Endothelial cell of umbilical vein (primary cell): ENCODE measurements at regions not wholly inside any gene's neighbourhood (a gene's known extent, or its start where the extent isn't known, plus 50 kb on each side); places are given as distances from the start of the nearest gene placed in this dataset.

Experiments used
- BruUV-seq: library from RNA; stranded (reverse); fragments of 400-500 nt; replicated peaks from 2 replicates; lab custom pipeline; 2021; lab: Mats Ljungman, UMichigan
- CTCF ChIA-PET: fragments of 300-600, 350-600 bp; sonication (Branson Sonifier 250); formaldehyde crosslinking; loops from one replicate; lab custom pipeline; 2021; ENCODE audit warnings: antibody characterized with exemption, inconsistent platforms; lab: Charles Lee
- POLR2A ChIA-PET: fragments of 300-600, 350-600 bp; sonication (Branson Sonifier 250); formaldehyde crosslinking; loops from one replicate; lab custom pipeline; 2021; ENCODE audit warnings: antibody characterized with exemption, inconsistent platforms; lab: Charles Lee
- DNase-seq: peaks from one replicate; pipeline ENCODE4 v3.0.0-alpha.2; 2011; ENCODE audit warnings: low read depth, low spot score
- FAIRE-seq: peaks from 2 replicates; lab custom pipeline; 2011; peaks lifted over from hg19 to GRCh38; lab: Jason Lieb, UNC
- H2AFZ ChIP-seq: 2 replicates; pipeline ENCODE4 v1.6.0; 2012; ENCODE audit warnings: low read depth, low read length, control low read depth, inconsistent platforms
- H3K27ac ChIP-seq: 2 replicates; pipeline ENCODE4 v1.5.1; 2011; ENCODE audit warnings: low read depth, mild to moderate bottlenecking, control low read depth, low read length, moderate library complexity; ENCODE audit not compliant: insufficient read depth
- H3K27me3 ChIP-seq, 2 experiments: 2 replicates each; pipeline versions ENCODE4 v1.6.0 to v1.6.1; 2011; ENCODE audit warnings: low read length in 2 of 2, mixed read lengths in 1 of 2; ENCODE audit not compliant: control insufficient read depth in 2 of 2, insufficient read depth in 2 of 2
- H3K36me3 ChIP-seq, 2 experiments: 2 replicates in 1 of 2; 3 replicates in 1 of 2; pipeline ENCODE4 v1.5.1; 2011; ENCODE audit warnings: low read length in 2 of 2, mild to moderate bottlenecking in 1 of 2, moderate library complexity in 1 of 2; ENCODE audit not compliant: control insufficient read depth in 2 of 2, insufficient read depth in 2 of 2; ENCODE audit errors: extremely low read depth in 1 of 2
- H3K4me1 ChIP-seq: 3 replicates; pipeline ENCODE4 v1.5.1; 2011; ENCODE audit warnings: mild to moderate bottlenecking, low read length; ENCODE audit not compliant: control insufficient read depth, insufficient read depth; ENCODE audit errors: extremely low read depth
- H3K4me2 ChIP-seq: 2 replicates; pipeline ENCODE4 v1.6.1; 2011; ENCODE audit warnings: low read length, control low read depth, mixed read lengths; ENCODE audit not compliant: insufficient read depth
- H3K4me3 ChIP-seq, 3 experiments: fragments of 200-600 bp in 1 of 3; sonication (generic), shearing (Covaris generic) in 1 of 3; replicated peaks in 1 of 3; 2 replicates each; pipeline ENCODE4 v1.5.1; 2011 to 2016; ENCODE audit warnings: control low read depth in 3 of 3, low read length in 3 of 3, mild to moderate bottlenecking in 2 of 3, inconsistent platforms in 1 of 3, low read depth in 1 of 3, moderate library complexity in 1 of 3; ENCODE audit not compliant: insufficient read depth in 1 of 3
- H3K79me2 ChIP-seq: 2 replicates; pipeline ENCODE4 v1.6.0; 2012; ENCODE audit warnings: low read length, inconsistent platforms; ENCODE audit not compliant: control insufficient read depth, insufficient read depth
- H3K9ac ChIP-seq: replicated peaks from 2 replicates; pipeline ENCODE3; 2011; ENCODE audit warnings: low read length, control low read depth; ENCODE audit not compliant: insufficient read depth; ENCODE audit errors: extremely low read depth
- H3K9me1 ChIP-seq: replicated peaks from 3 replicates; pipeline ENCODE4 v1.6.0; 2011; ENCODE audit warnings: mild to moderate bottlenecking, low read length; ENCODE audit not compliant: control insufficient read depth, insufficient read depth; ENCODE audit errors: extremely low read depth
- H3K9me3 ChIP-seq: replicated peaks from 2 replicates; pipeline ENCODE4 v1.5.1; 2012; ENCODE audit warnings: low read length, inconsistent platforms; ENCODE audit not compliant: control insufficient read depth, insufficient read depth
- H4K20me1 ChIP-seq: replicated peaks from 2 replicates; pipeline ENCODE3; 2011; ENCODE audit warnings: mild to moderate bottlenecking, low read length; ENCODE audit not compliant: control insufficient read depth, insufficient read depth; ENCODE audit errors: extremely low read depth
- CTCF ChIP-seq, 2 donors: IDR thresholded peaks; 1 replicate in 1 of 2; 2 replicates in 1 of 2; pipeline ENCODE4 v1.5.1; 2011; ENCODE audit warnings: low read length in 2 of 2, mild to moderate bottlenecking in 2 of 2, moderate library complexity in 2 of 2, control low read depth in 1 of 2, inconsistent platforms in 1 of 2, low read depth in 1 of 2; ENCODE audit not compliant: insufficient read depth in 1 of 2; ENCODE audit errors: extremely low read depth in 1 of 2
- EZH2 ChIP-seq: IDR thresholded peaks from 2 replicates; pipeline ENCODE4 v1.6.1; 2012; ENCODE audit warnings: borderline replicate concordance, low read depth, mild to moderate bottlenecking, moderate library complexity, low read length, inconsistent platforms; ENCODE audit not compliant: severe bottlenecking
- FOS ChIP-seq: IDR thresholded peaks from 2 replicates; pipeline ENCODE4 v1.6.1; 2011; ENCODE audit warnings: mild to moderate bottlenecking, low read length, moderate library complexity, borderline replicate concordance; ENCODE audit not compliant: insufficient read depth
- GATA2 ChIP-seq: IDR thresholded peaks from 2 replicates; pipeline ENCODE4 v1.7.0; 2011; ENCODE audit warnings: low read depth, mild to moderate bottlenecking, moderate library complexity, mixed read lengths, low read length; ENCODE audit not compliant: insufficient read length, insufficient read depth
- JUN ChIP-seq: IDR thresholded peaks from 2 replicates; pipeline ENCODE4 v1.6.1; 2011; ENCODE audit warnings: borderline replicate concordance, low read depth; ENCODE audit not compliant: insufficient read length, insufficient read depth
- MAX ChIP-seq: IDR thresholded peaks from 2 replicates; pipeline ENCODE4 v1.6.1; 2011; ENCODE audit not compliant: insufficient read depth, insufficient read length
- MYC ChIP-seq: IDR thresholded peaks from one replicate; pipeline ENCODE4 v1.6.1; 2011; ENCODE audit warnings: mild to moderate bottlenecking, low read depth, low read length
- POLR2A ChIP-seq: IDR thresholded peaks from 2 replicates; pipeline ENCODE4 v1.6.1; 2012; ENCODE audit warnings: low read depth, mild to moderate bottlenecking, control low read depth, low read length
- POLR2AphosphoS5 ChIP-seq: IDR thresholded peaks from 2 replicates; pipeline ENCODE4 v1.6.1; 2012; ENCODE audit warnings: low read depth, mild to moderate bottlenecking, control low read depth, low read length, moderate library complexity; ENCODE audit not compliant: insufficient read depth
- dilution Hi-C: fragments of 300-500 bp; cut with MboI; formaldehyde crosslinking; loops from one replicate; pipeline ENCODE4 v1.15.0; 2019; ENCODE audit warnings: low sequenced_read_pairs; ENCODE audit not compliant: extremely low pct_ligation_motif_present
- intact Hi-C: fragments of 100-400 bp; cut with micrococcal nuclease; formaldehyde crosslinking; loops from one replicate; pipeline ENCODE4 v1.10.0; 2022

- no peak overlapping the region for H3K4me3 ChIP-seq
- H3K4me2 ChIP-seq = no peak overlapping the region
- no TSS peak for BruUV-seq
- peaks cover 7% of the 10 kb centered on the region for H3K4me1 ChIP-seq
- no peak for FAIRE-seq
- no peak overlapping the region for H3K27ac ChIP-seq
- H3K9me3 ChIP-seq = no peaks in the 10 kb centered on the region
- TF ChIP-seq EZH2 (no peak), POLR2AphosphoS5 (no peak), CTCF (IDR thresholded peaks at IDR 0.05; ENCODE audit: extremely low read depth in 1 of 2, insufficient read depth in 1 of 2, low read depth in 1 of 2, low read length in 2 of 2) (no peak), JUN (no peak), MAX (no peak), GATA2 (no peak), MYC (no peak), POLR2A (no peak), FOS (no peak)
- H2AFZ ChIP-seq = no peak overlapping the region
- no peaks in the 10 kb centered on the region for H3K79me2 ChIP-seq
- ChIA-PET POLR2A (no interaction called here), CTCF (interaction anchor here (2.2 kb wide), 1 partner anchor 9 kb away, joined by 5 read pairs; no protein-coding TSS in a partner anchor)
- dilution Hi-C loops (no loop called here), intact Hi-C loops (no loop called here)
- no peaks in the 10 kb centered on the region for H3K27me3 ChIP-seq
- H3K9me1 ChIP-seq = no peaks in the 10 kb centered on the region
- H4K20me1 ChIP-seq = no peaks in the 10 kb centered on the region
- no peak overlapping the region for H3K9ac ChIP-seq
- no peak for DNase-seq
- no peaks in the 10 kb centered on the region for H3K36me3 ChIP-seq
These were observed 264.3 kb downstream of the RPS24 start for GRCh38 chr10:78297997-78298396.
